ENCODE measurements at regions not wholly inside any gene's neighbourhood (a gene's known extent, or its start where the extent isn't known, plus 50 kb on each side); places are given as distances from the start of the nearest gene placed in this dataset.

GRCh38 chr15:92232317-92232716 lies 161.4 kb upstream of the ST8SIA2 start:
- TF ChIP-seq CTCF (conservative IDR thresholded peaks at IDR 0.05; ENCODE audit: low read depth, low read length), result no peak
- no peaks in the 10 kb centered on the region for H3K27me3 ChIP-seq (ENCODE audit: insufficient read depth, low read depth)
- no peak overlapping the region for H2AFZ ChIP-seq (ENCODE audit: low read depth)
- H3K27ac ChIP-seq, result no peak overlapping the region
- no peak overlapping the region for H3K9ac ChIP-seq
- H3K36me3 ChIP-seq (ENCODE audit: insufficient read depth), result no peaks in the 10 kb centered on the region
- no peak overlapping the region for H3K4me3 ChIP-seq (IDR thresholded peaks at IDR 0.05; ENCODE audit: insufficient read depth, low read depth, low read length)
- no peaks in the 10 kb centered on the region for H3K4me1 ChIP-seq (ENCODE audit: low read depth, poor library complexity, severe bottlenecking)
- no peaks in the 10 kb centered on the region for H4K20me1 ChIP-seq (ENCODE audit: insufficient read depth)
- H3K4me2 ChIP-seq, result no peak overlapping the region
- no peaks in the 10 kb centered on the region for H3K79me2 ChIP-seq (ENCODE audit: insufficient read depth, low read depth)

- no peak overlapping the region for H3K4me3 ChIP-seq (IDR thresholded peaks at IDR 0.05; ENCODE audit: insufficient read depth, low read depth, low read length)
- H2AFZ ChIP-seq (ENCODE audit: low read depth), result no peak overlapping the region
- no peak overlapping the region for H3K9ac ChIP-seq
- no peaks in the 10 kb centered on the region for H3K4me1 ChIP-seq (ENCODE audit: low read depth, poor library complexity, severe bottlenecking)
- H3K27ac ChIP-seq, result no peak overlapping the region
- no peaks in the 10 kb centered on the region for H3K27me3 ChIP-seq (ENCODE audit: insufficient read depth, low read depth)
- H3K4me2 ChIP-seq, result no peak overlapping the region
- H4K20me1 ChIP-seq (ENCODE audit: insufficient read depth), result no peaks in the 10 kb centered on the region
- H3K36me3 ChIP-seq (ENCODE audit: insufficient read depth), result no peaks in the 10 kb centered on the region
- no peaks in the 10 kb centered on the region for H3K79me2 ChIP-seq (ENCODE audit: insufficient read depth, low read depth)
- TF ChIP-seq CTCF (conservative IDR thresholded peaks at IDR 0.05; ENCODE audit: low read depth, low read length), result no peak
These were observed 160.8 kb upstream of the ST8SIA2 start for GRCh38 chr15:92232876-92233275.

- no peaks in the 10 kb centered on the region for H3K36me3 ChIP-seq (ENCODE audit: insufficient read depth)
- no peak overlapping the region for H3K4me2 ChIP-seq
- no peaks in the 10 kb centered on the region for H3K4me1 ChIP-seq (ENCODE audit: low read depth, poor library complexity, severe bottlenecking)
- H2AFZ ChIP-seq (ENCODE audit: low read depth), result no peak overlapping the region
- H3K79me2 ChIP-seq (ENCODE audit: insufficient read depth, low read depth), result no peaks in the 10 kb centered on the region
- no peak overlapping the region for H3K27ac ChIP-seq
- H4K20me1 ChIP-seq (ENCODE audit: insufficient read depth), result no peaks in the 10 kb centered on the region
- TF ChIP-seq CTCF (conservative IDR thresholded peaks at IDR 0.05; ENCODE audit: low read depth, low read length), result no peak
- no peaks in the 10 kb centered on the region for H3K27me3 ChIP-seq (ENCODE audit: insufficient read depth, low read depth)
- no peak overlapping the region for H3K9ac ChIP-seq
- no peak overlapping the region for H3K4me3 ChIP-seq (IDR thresholded peaks at IDR 0.05; ENCODE audit: insufficient read depth, low read depth, low read length)
These were observed 150.5 kb upstream of the ST8SIA2 start for GRCh38 chr15:92243227-92243626.

- H3K4me2 ChIP-seq, result no peak overlapping the region
- no peaks in the 10 kb centered on the region for H4K20me1 ChIP-seq (ENCODE audit: insufficient read depth)
- TF ChIP-seq CTCF (conservative IDR thresholded peaks at IDR 0.05; ENCODE audit: low read depth, low read length), result no peak
- H3K79me2 ChIP-seq (ENCODE audit: insufficient read depth, low read depth), result no peaks in the 10 kb centered on the region
- H3K4me1 ChIP-seq (ENCODE audit: low read depth, poor library complexity, severe bottlenecking), result no peaks in the 10 kb centered on the region
- no peaks in the 10 kb centered on the region for H3K27me3 ChIP-seq (ENCODE audit: insufficient read depth, low read depth)
- no peak overlapping the region for H2AFZ ChIP-seq (ENCODE audit: low read depth)
- no peaks in the 10 kb centered on the region for H3K36me3 ChIP-seq (ENCODE audit: insufficient read depth)
- no peak overlapping the region for H3K4me3 ChIP-seq (IDR thresholded peaks at IDR 0.05; ENCODE audit: insufficient read depth, low read depth, low read length)
- H3K9ac ChIP-seq, result no peak overlapping the region
- no peak overlapping the region for H3K27ac ChIP-seq
These were observed 149.0 kb upstream of the ST8SIA2 start for GRCh38 chr15:92244703-92245102.
